H9 (cell line): ENCODE measurements at regions not wholly inside any gene's neighbourhood (a gene's known extent, or its start where the extent isn't known, plus 50 kb on each side); places are given as distances from the start of the nearest gene placed in this dataset.

ENCODE experiments used
- DNase-seq: peaks from one replicate; pipeline ENCODE4 v3.0.0-alpha.2; 2017
- H2AFZ ChIP-seq: one replicate; pipeline ENCODE4 v1.6.1; 2013; ENCODE audit warnings: mild to moderate bottlenecking, low read length, control low read depth, moderate library complexity
- H2AK5ac ChIP-seq: 2 replicates; pipeline ENCODE4 v1.6.1; 2013; ENCODE audit warnings: low read length, control low read depth, mixed read lengths; ENCODE audit not compliant: insufficient read length
- H2BK120ac ChIP-seq: one replicate; pipeline ENCODE4 v1.6.1; 2013; ENCODE audit warnings: low read depth, mild to moderate bottlenecking, low read length, control low read depth, inconsistent platforms; ENCODE audit not compliant: poor library complexity, severe bottlenecking
- H2BK12ac ChIP-seq: 2 replicates; pipeline ENCODE4 v1.6.1; 2013; ENCODE audit warnings: low read length, control low read depth, mixed read lengths, low read depth; ENCODE audit not compliant: insufficient read length
- H2BK15ac ChIP-seq: 2 replicates; pipeline ENCODE4 v1.6.1; 2013; ENCODE audit warnings: low read depth, low read length, control low read depth
- H2BK20ac ChIP-seq: one replicate; pipeline ENCODE4 v1.6.1; 2013; ENCODE audit warnings: low read depth, mild to moderate bottlenecking, low read length, control low read depth, inconsistent platforms; ENCODE audit not compliant: poor library complexity, severe bottlenecking
- H2BK5ac ChIP-seq: 2 replicates; pipeline ENCODE4 v1.6.1; 2013; ENCODE audit warnings: low read length, control low read depth, mixed read lengths; ENCODE audit not compliant: insufficient read length
- H3K14ac ChIP-seq: 2 replicates; pipeline ENCODE4 v1.6.1; 2013; ENCODE audit warnings: low read length, control low read depth; ENCODE audit not compliant: insufficient read depth
- H3K18ac ChIP-seq: 2 replicates; pipeline ENCODE4 v1.6.1; 2013; ENCODE audit warnings: low read depth, mild to moderate bottlenecking, mixed read lengths, low read length, control low read depth; ENCODE audit not compliant: insufficient read length
- H3K23ac ChIP-seq: 2 replicates; pipeline ENCODE4 v1.6.1; 2013; ENCODE audit warnings: low read length, control low read depth, mixed read lengths, low read depth; ENCODE audit not compliant: insufficient read length
- H3K23me2 ChIP-seq: 2 replicates; pipeline ENCODE4 v1.6.1; 2013; ENCODE audit warnings: low read depth, mild to moderate bottlenecking, mixed read lengths, low read length, control low read depth; ENCODE audit not compliant: insufficient read length, poor library complexity, severe bottlenecking
- H3K27ac ChIP-seq: 2 replicates; pipeline ENCODE4 v1.5.1; 2013; ENCODE audit warnings: low read length, control low read depth, mixed read lengths, low read depth; ENCODE audit not compliant: insufficient read length
- H3K27me3 ChIP-seq: 2 replicates; pipeline ENCODE4 v1.6.1; 2013; ENCODE audit warnings: low read length, control low read depth, inconsistent platforms; ENCODE audit not compliant: insufficient read depth
- H3K4ac ChIP-seq: 2 replicates; pipeline ENCODE4 v1.6.1; 2013; ENCODE audit warnings: low read depth, mild to moderate bottlenecking, control low read depth, inconsistent platforms, low read length, moderate library complexity
- H3K4me1 ChIP-seq: 2 replicates; pipeline ENCODE4 v1.6.1; 2013; ENCODE audit warnings: low read length, control low read depth, inconsistent platforms; ENCODE audit not compliant: insufficient read depth
- H3K4me2 ChIP-seq: 2 replicates; pipeline ENCODE4 v1.6.1; 2013; ENCODE audit warnings: low read length, control low read depth, mixed read lengths; ENCODE audit not compliant: insufficient read length, insufficient read depth
- H3K56ac ChIP-seq: 2 replicates; pipeline ENCODE4 v1.6.1; 2013; ENCODE audit warnings: low read depth, mild to moderate bottlenecking, mixed read lengths, low read length, control low read depth; ENCODE audit not compliant: insufficient read length
- H3K79me1 ChIP-seq: 2 replicates; pipeline ENCODE4 v1.6.1; 2013; ENCODE audit warnings: low read depth, mild to moderate bottlenecking, moderate library complexity, low read length, control low read depth, inconsistent platforms; ENCODE audit not compliant: insufficient read depth, poor library complexity, severe bottlenecking
- H3K79me2 ChIP-seq: 2 replicates; pipeline ENCODE4 v1.6.1; 2013; ENCODE audit warnings: low read length, control low read depth, inconsistent platforms; ENCODE audit not compliant: insufficient read depth
- H3K9ac ChIP-seq: 2 replicates; pipeline ENCODE4 v1.6.1; 2013; ENCODE audit warnings: low read length, control low read depth, mixed read lengths; ENCODE audit not compliant: insufficient read length; ENCODE audit errors: extremely low read depth
- H3K9me3 ChIP-seq: one replicate; pipeline ENCODE4 v1.6.1; 2013; ENCODE audit warnings: low read depth, low read length, inconsistent platforms; ENCODE audit not compliant: control insufficient read depth
- H3T11ph ChIP-seq: one replicate; pipeline ENCODE4 v1.6.1; 2013; ENCODE audit warnings: mild to moderate bottlenecking, low read length, control low read depth, inconsistent platforms
- H4K20me1 ChIP-seq: one replicate; pipeline ENCODE4 v1.6.1; 2013; ENCODE audit not compliant: control insufficient read depth, insufficient read length, insufficient read depth
- H4K5ac ChIP-seq: 2 replicates; pipeline ENCODE4 v1.6.1; 2013; ENCODE audit warnings: low read depth, mild to moderate bottlenecking, mixed read lengths, low read length, control low read depth; ENCODE audit not compliant: insufficient read length
- H4K8ac ChIP-seq: replicated peaks from 2 replicates; pipeline ENCODE4 v1.6.1; 2013; ENCODE audit warnings: low read length, control low read depth, mixed read lengths, low read depth; ENCODE audit not compliant: insufficient read length
- H4K91ac ChIP-seq: 2 replicates; pipeline ENCODE4 v1.6.1; 2013; ENCODE audit warnings: low read depth, mild to moderate bottlenecking, moderate library complexity, mixed read lengths, low read length, control low read depth; ENCODE audit not compliant: insufficient read length
- H3K27ac Mint-ChIP-seq, 3 experiments: 2 replicates in 2 of 3; 3 replicates in 1 of 3; pipeline ENCODE4 v1.8.0; 2020 to 2021; ENCODE audit warnings: mixed read lengths in 3 of 3, mild to moderate bottlenecking in 1 of 3, moderate library complexity in 1 of 3
- H3K27me3 Mint-ChIP-seq: 2 replicates; pipeline ENCODE4 v1.8.0; 2021; ENCODE audit warnings: low read depth, mild to moderate bottlenecking, moderate library complexity, mixed read lengths
- H3K36me3 Mint-ChIP-seq, 3 experiments: 2 replicates in 2 of 3; 3 replicates in 1 of 3; pipeline ENCODE4 v1.8.0; 2020 to 2021; ENCODE audit warnings: low read depth in 3 of 3, mixed read lengths in 3 of 3; ENCODE audit not compliant: insufficient read depth in 1 of 3
- H3K4me1 Mint-ChIP-seq, 2 experiments: 2 replicates each; pipeline ENCODE4 v1.8.0; 2020; ENCODE audit warnings: mixed read lengths in 2 of 2
- H3K4me3 Mint-ChIP-seq, 2 experiments: 2 replicates in 1 of 2; 3 replicates in 1 of 2; pipeline ENCODE4 v1.8.0; 2020 to 2021; ENCODE audit warnings: mild to moderate bottlenecking in 2 of 2, mixed read lengths in 2 of 2, moderate library complexity in 1 of 2
- H3K9me3 Mint-ChIP-seq, 2 experiments: 2 replicates in 1 of 2; 3 replicates in 1 of 2; pipeline ENCODE4 v1.8.0; 2020; ENCODE audit warnings: mild to moderate bottlenecking in 2 of 2, mixed read lengths in 2 of 2, moderate library complexity in 1 of 2
- WGBS: extraction: QIAGEN DNeasy Blood & Tissue Kit; methylation state at CpG from one replicate; pipeline ENCODE4 v1.1.7; 2013; ENCODE audit warnings: missing lambda C conversion rate, low lambda C conversion rate, mixed read lengths; ENCODE audit not compliant: insufficient read length; ENCODE audit errors: extremely low coverage; 5-methylcytosine and 5-hydroxymethylcytosine counted together
- TF ChIP-seq, protein P1 (sequence below): fragments of 200-600 bp; sonication (generic); conservative IDR thresholded peaks from 3 replicates; pipeline ENCODE4 v1.8.0; 2021; ENCODE audit warnings: antibody characterized with exemption, mild to moderate bottlenecking

GRCh38 chr12:114876968-114877680, 193.1 kb upstream of the TBX3 start:
- Histone ChIP-seq H3K79me2 (no peaks in the 10 kb centered on the region), H2AK5ac (no peak overlapping the region), H2BK20ac (no peak overlapping the region), H3K79me1 (no peaks in the 10 kb centered on the region), H3K4me1 (no peaks in the 10 kb centered on the region), H4K91ac (no peak overlapping the region), H4K5ac (no peak overlapping the region), H3K18ac (no peak overlapping the region), H2AFZ (no peak overlapping the region), H3K14ac (no peak overlapping the region), H3K23me2 (no peaks in the 10 kb centered on the region), H4K20me1 (no peaks in the 10 kb centered on the region), H3K27me3 (no peaks in the 10 kb centered on the region), H3K9ac (no peak overlapping the region), H3K4ac (no peak overlapping the region), H2BK5ac (no peak overlapping the region), H3T11ph (no peak overlapping the region), H3K9me3 (no peaks in the 10 kb centered on the region), H3K4me2 (no peak overlapping the region), H3K27ac (no peak overlapping the region), H3K23ac (no peak overlapping the region), H2BK120ac (no peak overlapping the region), H2BK12ac (no peak overlapping the region), H4K8ac (no peak overlapping the region), H3K56ac (no peak overlapping the region), H2BK15ac (no peak overlapping the region)
- TF ChIP-seq, protein P1, sequence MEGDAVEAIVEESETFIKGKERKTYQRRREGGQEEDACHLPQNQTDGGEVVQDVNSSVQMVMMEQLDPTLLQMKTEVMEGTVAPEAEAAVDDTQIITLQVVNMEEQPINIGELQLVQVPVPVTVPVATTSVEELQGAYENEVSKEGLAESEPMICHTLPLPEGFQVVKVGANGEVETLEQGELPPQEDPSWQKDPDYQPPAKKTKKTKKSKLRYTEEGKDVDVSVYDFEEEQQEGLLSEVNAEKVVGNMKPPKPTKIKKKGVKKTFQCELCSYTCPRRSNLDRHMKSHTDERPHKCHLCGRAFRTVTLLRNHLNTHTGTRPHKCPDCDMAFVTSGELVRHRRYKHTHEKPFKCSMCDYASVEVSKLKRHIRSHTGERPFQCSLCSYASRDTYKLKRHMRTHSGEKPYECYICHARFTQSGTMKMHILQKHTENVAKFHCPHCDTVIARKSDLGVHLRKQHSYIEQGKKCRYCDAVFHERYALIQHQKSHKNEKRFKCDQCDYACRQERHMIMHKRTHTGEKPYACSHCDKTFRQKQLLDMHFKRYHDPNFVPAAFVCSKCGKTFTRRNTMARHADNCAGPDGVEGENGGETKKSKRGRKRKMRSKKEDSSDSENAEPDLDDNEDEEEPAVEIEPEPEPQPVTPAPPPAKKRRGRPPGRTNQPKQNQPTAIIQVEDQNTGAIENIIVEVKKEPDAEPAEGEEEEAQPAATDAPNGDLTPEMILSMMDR: no peak
- Mint-ChIP-seq H3K27ac (no peak overlapping the region), H3K36me3 (no peaks in the 10 kb centered on the region), H3K4me3 (no peak overlapping the region), H3K4me1 (peaks cover 12% of the 10 kb centered on the region in 2 experiments), H3K9me3 (no peaks in the 10 kb centered on the region), H3K27me3 (peaks cover 2% of the 10 kb centered on the region; the same call in 1 of the 2 replicates)
- no peak for DNase-seq
- WGBS: no CpG with 5 or more reads among the region's 13 CpGs
